SK-N-SH (cell line): ENCODE measurements at regions not wholly inside any gene's neighbourhood (a gene's known extent, or its start where the extent isn't known, plus 50 kb on each side); places are given as distances from the start of the nearest gene placed in this dataset.

ENCODE experiments used
- CTCF ChIA-PET: fragments of 300-600, 350-600 bp; formaldehyde crosslinking; extraction: SDS; loops from one replicate; lab custom pipeline; 2021; lab: Yijun Ruan, JAX
- POLR2A ChIA-PET: fragments of 350-600 bp; sonication (Branson Sonifier 250); formaldehyde crosslinking; extraction: SDS; loops from one replicate; lab custom pipeline; 2020; ENCODE audit warnings: antibody characterized with exemption, inconsistent platforms; lab: Yijun Ruan, JAX
- DNase-seq: peaks from one replicate; pipeline ENCODE4 v3.0.0; 2012
- H2AFZ ChIP-seq: fragments of 200-600 bp; sonication (generic); 2 replicates; pipeline ENCODE4 v1.8.1; 2016; ENCODE audit warnings: antibody characterized with exemption, mild to moderate bottlenecking, low read depth
- H3F3A ChIP-seq: fragments of 200-600 bp; sonication (generic); replicated peaks from 2 replicates; pipeline ENCODE3; 2016; ENCODE audit warnings: antibody characterized with exemption, mild to moderate bottlenecking; ENCODE audit not compliant: insufficient read depth
- H3K27ac ChIP-seq, 2 experiments: fragments of 200-500 bp in 1 of 2; fragments of 200-600 bp in 1 of 2; sonication (Bioruptor generic) in 1 of 2; sonication (generic), shearing (Covaris generic) in 1 of 2; 2 replicates each; pipeline versions ENCODE4 v1.5.1 to v1.6.1; 2014 to 2016; ENCODE audit warnings: low read depth in 2 of 2, inconsistent platforms in 1 of 2, low read length in 1 of 2, mild to moderate bottlenecking in 1 of 2, mixed read lengths in 1 of 2
- H3K27me3 ChIP-seq: fragments of 200-600 bp; sonication (generic), shearing (Covaris generic); 2 replicates; pipeline ENCODE4 v1.6.1; 2016; ENCODE audit warnings: mixed run types; ENCODE audit not compliant: insufficient read depth
- H3K36me3 ChIP-seq, 2 experiments: fragments of 200-500 bp in 1 of 2; fragments of 200-600 bp in 1 of 2; sonication (Bioruptor generic) in 1 of 2; sonication (generic) in 1 of 2; replicated peaks in 1 of 2; 2 replicates each; pipeline versions ENCODE3 to v1.5.1; 2014 to 2016; ENCODE audit warnings: low read length in 1 of 2, mild to moderate bottlenecking in 1 of 2; ENCODE audit not compliant: insufficient read depth in 2 of 2, control insufficient read depth in 1 of 2
- H3K4me1 ChIP-seq, 2 experiments: fragments of 200-500 bp in 1 of 2; fragments of 200-600 bp in 1 of 2; sonication (Bioruptor generic) in 1 of 2; sonication (generic), shearing (Covaris generic) in 1 of 2; 2 replicates each; pipeline versions ENCODE4 v1.5.1 to v1.6.1; 2014 to 2016; ENCODE audit warnings: low read depth in 1 of 2, low read length in 1 of 2, mixed run types in 1 of 2; ENCODE audit not compliant: insufficient read depth in 2 of 2, control insufficient read depth in 1 of 2
- H3K4me2 ChIP-seq: fragments of 200-600 bp; sonication (generic), shearing (Covaris generic); 2 replicates; pipeline ENCODE4 v1.6.1; 2017; ENCODE audit warnings: mixed run types
- H3K4me3 ChIP-seq, 2 experiments: fragments of 200-500 bp in 1 of 2; fragments of 200-600 bp in 1 of 2; sonication (Bioruptor generic) in 1 of 2; sonication (generic), shearing (Covaris generic) in 1 of 2; 2 replicates each; pipeline versions ENCODE4 v1.5.1 to v1.8.1; 2014 to 2016; ENCODE audit warnings: low read depth in 2 of 2, inconsistent platforms in 1 of 2, low read length in 1 of 2, mild to moderate bottlenecking in 1 of 2, mixed read lengths in 1 of 2, moderate library complexity in 1 of 2
- H3K79me2 ChIP-seq: fragments of 200-600 bp; sonication (generic); 2 replicates; pipeline ENCODE4 v1.8.1; 2017; ENCODE audit warnings: mild to moderate bottlenecking; ENCODE audit not compliant: insufficient read depth
- H3K9ac ChIP-seq: fragments of 200-600 bp; sonication (generic); 2 replicates; pipeline ENCODE4 v1.6.1; 2017; ENCODE audit warnings: mixed run types
- H3K9me2 ChIP-seq: fragments of 200-600 bp; sonication (generic); 2 replicates; pipeline ENCODE4 v1.6.1; 2017; ENCODE audit warnings: mixed run types
- H3K9me3 ChIP-seq: fragments of 200-600 bp; sonication (generic); 2 replicates; pipeline ENCODE4 v1.6.1; 2017; ENCODE audit warnings: mixed run types, mild to moderate bottlenecking, moderate library complexity
- H4K20me1 ChIP-seq: fragments of 200-600 bp; sonication (generic); 2 replicates; pipeline ENCODE4 v1.6.1; 2017; ENCODE audit warnings: mild to moderate bottlenecking, mixed run types; ENCODE audit not compliant: insufficient read depth
- CTCF ChIP-seq: fragments of 200-600 bp; sonication (generic); IDR thresholded peaks from 2 replicates; pipeline ENCODE4 v1.6.1; 2017; ENCODE audit warnings: antibody characterized with exemption, mild to moderate bottlenecking, moderate library complexity
- ELF1 ChIP-seq: IDR thresholded peaks from 2 replicates; pipeline ENCODE4 v1.4.0; 2012
- EZH2phosphoT487 ChIP-seq: fragments of 200-600 bp; sonication (generic); IDR thresholded peaks from 2 replicates; pipeline ENCODE4 v1.6.1; 2017; ENCODE audit warnings: low read depth, mixed run types, mild to moderate bottlenecking, antibody characterized with exemption, moderate library complexity, borderline replicate concordance
- GABPA ChIP-seq: IDR thresholded peaks from 2 replicates; pipeline ENCODE4 v1.4.0; 2012; ENCODE audit warnings: low read depth, mild to moderate bottlenecking
- MAX ChIP-seq: IDR thresholded peaks from 2 replicates; pipeline ENCODE4 v1.4.0; 2012; ENCODE audit warnings: low read depth
- MXI1 ChIP-seq: IDR thresholded peaks from 2 replicates; pipeline ENCODE4 v1.6.1; 2012; ENCODE audit warnings: mild to moderate bottlenecking, low read depth, low read length, improper control_type of control experiment
- PBX3 ChIP-seq: IDR thresholded peaks from 2 replicates; pipeline ENCODE4; 2012
- POLR2AphosphoS5 ChIP-seq: IDR thresholded peaks from 2 replicates; pipeline ENCODE4 v1.6.1; 2012; ENCODE audit warnings: low read depth, low read length
- RAD21 ChIP-seq: IDR thresholded peaks from 2 replicates; pipeline ENCODE4 v1.6.1; 2012; ENCODE audit warnings: mild to moderate bottlenecking, low read length
- SIN3A ChIP-seq: IDR thresholded peaks from 2 replicates; pipeline ENCODE4 v1.6.1; 2012; ENCODE audit warnings: low read depth, mild to moderate bottlenecking, low read length, moderate library complexity, borderline replicate concordance
- SMC3 ChIP-seq: IDR thresholded peaks from 2 replicates; pipeline ENCODE4 v1.6.1; 2012; ENCODE audit warnings: low read depth, low read length, improper control_type of control experiment
- TCF12 ChIP-seq: IDR thresholded peaks from 2 replicates; pipeline ENCODE4 v1.4.0; 2012
- TEAD4 ChIP-seq: IDR thresholded peaks from 2 replicates; pipeline ENCODE4 v1.4.0; 2012; ENCODE audit warnings: mild to moderate bottlenecking, borderline replicate concordance; ENCODE audit not compliant: insufficient read depth
- WGBS: methylation state at CpG from one replicate; pipeline ENCODE4 v1.1.6; 2017; ENCODE audit warnings: low lambda C conversion rate; 5-methylcytosine and 5-hydroxymethylcytosine counted together

- 31% methylated on average over 8 of the region's 8 CpGs for WGBS
- TF ChIP-seq EZH2phosphoT487 (no peak), ELF1 (no peak), POLR2AphosphoS5 (no peak), RAD21 (no peak), TEAD4 (no peak), GABPA (no peak)
- Histone ChIP-seq H3K27ac (no peak overlapping the region), H3K36me3 (no peaks in the 10 kb centered on the region), H3K79me2 (no peaks in the 10 kb centered on the region), H3K4me2 (no peak overlapping the region), H2AFZ (no peak overlapping the region), H3F3A (no peaks in the 10 kb centered on the region), H4K20me1 (no peaks in the 10 kb centered on the region), H3K9me3 (no peaks in the 10 kb centered on the region; the same call in 1 of the 2 replicates), H3K4me3 (no peak overlapping the region), H3K9me2 (no peaks in the 10 kb centered on the region), H3K9ac (no peak overlapping the region), H3K4me1 (peaks cover 4 to 5% of the 10 kb centered on the region in 2 experiments; a peak in 2 of 4 replicates), H3K27me3 (no peaks in the 10 kb centered on the region)
- CTCF ChIA-PET = no interaction called here
- no peak for DNase-seq
- POLR2A ChIA-PET = no interaction called here
Measured at GRCh38 chr9:2354856-2355696, 266.5 kb upstream of the VLDLR start.

GRCh38 chr9:2355697-2355983 lies 265.9 kb upstream of the VLDLR start:
- H3K27me3 ChIP-seq = no peaks in the 10 kb centered on the region
- no peak for DNase-seq
- H2AFZ ChIP-seq = no peak overlapping the region
- no peaks in the 10 kb centered on the region for H3F3A ChIP-seq
- no peaks in the 10 kb centered on the region for H3K79me2 ChIP-seq
- no peak overlapping the region for H3K9ac ChIP-seq
- no peak overlapping the region for H3K4me2 ChIP-seq
- 61% methylated on average over 7 of the region's 7 CpGs for WGBS
- peaks cover 4 to 5% of the 10 kb centered on the region in 2 experiments; a peak in 2 of 4 replicates for H3K4me1 ChIP-seq
- H3K36me3 ChIP-seq = no peaks in the 10 kb centered on the region
- POLR2A ChIA-PET = no interaction called here
- H3K9me3 ChIP-seq = no peaks in the 10 kb centered on the region
- CTCF ChIA-PET = no interaction called here
- H3K9me2 ChIP-seq = no peaks in the 10 kb centered on the region
- TF ChIP-seq RAD21 = no peak
- no peak for TF ChIP-seq TEAD4
- no peak for TF ChIP-seq ELF1
- TF ChIP-seq, all 33 proteins: peak for 0
- Histone ChIP-seq H4K20me1 (no peaks in the 10 kb centered on the region), H3K4me3 (no peak overlapping the region), H3K27ac (no peak overlapping the region)

- Histone ChIP-seq H2AFZ (no peak overlapping the region), H3K4me2 (no peak overlapping the region), H3K9me2 (no peaks in the 10 kb centered on the region), H3K36me3 (no peaks in the 10 kb centered on the region), H3K27me3 (no peaks in the 10 kb centered on the region), H3K27ac (no peak overlapping the region), H3K4me3 (no peak overlapping the region), H3F3A (no peaks in the 10 kb centered on the region), H3K79me2 (no peaks in the 10 kb centered on the region), H3K4me1 (peaks cover 4 to 5% of the 10 kb centered on the region in 2 experiments; a peak in 2 of 4 replicates), H4K20me1 (no peaks in the 10 kb centered on the region), H3K9ac (no peak overlapping the region), H3K9me3 (no peaks in the 10 kb centered on the region)
- no peak for DNase-seq
- CTCF ChIA-PET = interaction anchor here (1.4 kb wide), 1 partner anchor 16 kb away, joined by 3 read pairs; no protein-coding TSS in a partner anchor
- WGBS = 65% methylated on average over 8 of the region's 8 CpGs
- no peak for TF ChIP-seq POLR2AphosphoS5
- no peak for TF ChIP-seq GABPA
- no peak for TF ChIP-seq CTCF
- TF ChIP-seq MAX = no peak
- no peak for TF ChIP-seq MXI1
- TF ChIP-seq TCF12 = no peak
- no peak for TF ChIP-seq PBX3
- no peak for TF ChIP-seq ELF1
- no peak for TF ChIP-seq SIN3A
- no peak for TF ChIP-seq SMC3
- POLR2A ChIA-PET = no interaction called here
Measured at GRCh38 chr9:2356041-2356790, 265.4 kb upstream of the VLDLR start.
